ENCODE measurements at regions not wholly inside any gene's neighbourhood (a gene's known extent, or its start where the extent isn't known, plus 50 kb on each side); places are given as distances from the start of the nearest gene placed in this dataset.

GRCh38 chr11:115054570-115055538 lies 376.5 kb downstream of the NXPE2 start:
- H3K4me3 ChIP-seq (ENCODE audit: low read length): no peak overlapping the region
- DNase-seq (ENCODE audit: low read depth): no peak
- TF ChIP-seq CTCF (conservative IDR thresholded peaks at IDR 0.05; ENCODE audit: low read depth, low read length): no peak

GRCh38 chr11:115056514-115056913 lies 378.2 kb downstream of the NXPE2 start:
- no peak for DNase-seq (ENCODE audit: low read depth)
- H3K4me3 ChIP-seq (ENCODE audit: low read length): no peak overlapping the region
- TF ChIP-seq CTCF (conservative IDR thresholded peaks at IDR 0.05; ENCODE audit: low read depth, low read length): no peak

- H3K4me3 ChIP-seq (ENCODE audit: low read length): no peak overlapping the region
- no peak for DNase-seq (ENCODE audit: low read depth)
- no peak for TF ChIP-seq CTCF (conservative IDR thresholded peaks at IDR 0.05; ENCODE audit: low read depth, low read length)
Observed at GRCh38 chr11:115060840-115061239, 382.5 kb downstream of the NXPE2 start.

- TF ChIP-seq CTCF (conservative IDR thresholded peaks at IDR 0.05; ENCODE audit: low read depth, low read length): no peak
- H3K4me3 ChIP-seq (ENCODE audit: low read length): no peak overlapping the region
- no peak for DNase-seq (ENCODE audit: low read depth)
Observed at GRCh38 chr11:115065314-115065713, 387.0 kb downstream of the NXPE2 start.

GRCh38 chr11:115065830-115066664 lies 387.7 kb downstream of the NXPE2 start:
- no peak for TF ChIP-seq CTCF (conservative IDR thresholded peaks at IDR 0.05; ENCODE audit: low read depth, low read length)
- no peak overlapping the region for H3K4me3 ChIP-seq (ENCODE audit: low read length)
- no peak for DNase-seq (ENCODE audit: low read depth)

GRCh38 chr11:115067471-115067870 lies 389.1 kb downstream of the NXPE2 start:
- no peak for TF ChIP-seq CTCF (conservative IDR thresholded peaks at IDR 0.05; ENCODE audit: low read depth, low read length)
- no peak overlapping the region for H3K4me3 ChIP-seq (ENCODE audit: low read length)
- DNase-seq (ENCODE audit: low read depth): no peak
